Stimulated activated naive CD8-positive, alpha-beta T cell treated with anti-CD3 and anti-CD28 coated beads, Interleukin-15, Interleukin-2, amounts not matched to agents 100 U/mL and 50 U/mL, for 24 hours (primary cell): ENCODE measurements at regions not wholly inside any gene's neighbourhood (a gene's known extent, or its start where the extent isn't known, plus 50 kb on each side); places are given as distances from the start of the nearest gene placed in this dataset.

Experiments
- ATAC-seq: fragments of 150-1000 bp; cut with Tn5 transposase; one replicate; pipeline ENCODE4 v1.10.0; 2021
- DNase-seq: peaks from one replicate; pipeline ENCODE4 v3.0.0; 2021

GRCh38 chr2:147110962-147111361, 733.9 kb upstream of the ACVR2A start:
- no peak for DNase-seq
- no peak for ATAC-seq

GRCh38 chr2:147110317-147110716, 734.5 kb upstream of the ACVR2A start:
- ATAC-seq (no peak), DNase-seq (no peak)

- no peak for DNase-seq
Measured at GRCh38 chr2:147109291-147109690, 735.5 kb upstream of the ACVR2A start.

GRCh38 chr2:147108548-147108947, 736.3 kb upstream of the ACVR2A start:
- ATAC-seq (no peak), DNase-seq (no peak)

More at GRCh38 chr2:147109291-147109690, 735.5 kb upstream of the ACVR2A start:
- no peak for ATAC-seq

GRCh38 chr2:147101941-147102790, 742.7 kb upstream of the ACVR2A start:
- ATAC-seq (no peak), DNase-seq (no peak)

- no peak for DNase-seq
- ATAC-seq = no peak
Measured at GRCh38 chr2:147100406-147101035, 744.3 kb upstream of the ACVR2A start.

- no peak for ATAC-seq
Measured at GRCh38 chr2:147099845-147100244, 745.0 kb upstream of the ACVR2A start.

GRCh38 chr2:147098940-147099339, 745.9 kb upstream of the ACVR2A start:
- ATAC-seq = no peak
- DNase-seq = no peak

More at GRCh38 chr2:147099845-147100244, 745.0 kb upstream of the ACVR2A start:
- DNase-seq = no peak

GRCh38 chr2:147097747-147098146, 747.1 kb upstream of the ACVR2A start:
- DNase-seq = no peak
- ATAC-seq = no peak

- DNase-seq (no peak), ATAC-seq (peak; percentile 32)
Measured at GRCh38 chr2:147096671-147097070, 748.2 kb upstream of the ACVR2A start.

GRCh38 chr2:147095376-147095775, 749.5 kb upstream of the ACVR2A start:
- DNase-seq (no peak), ATAC-seq (no peak)

GRCh38 chr2:147094077-147094476, 750.8 kb upstream of the ACVR2A start:
- ATAC-seq = no peak

GRCh38 chr2:147092266-147092665, 752.6 kb upstream of the ACVR2A start:
- no peak for DNase-seq
- no peak for ATAC-seq

More at GRCh38 chr2:147094077-147094476, 750.8 kb upstream of the ACVR2A start:
- DNase-seq = no peak

GRCh38 chr2:147091448-147091847, 753.4 kb upstream of the ACVR2A start:
- ATAC-seq (no peak), DNase-seq (no peak)

GRCh38 chr2:147088871-147089270, 756.0 kb upstream of the ACVR2A start:
- no peak for ATAC-seq
- DNase-seq = no peak

- ATAC-seq = no peak
Measured at GRCh38 chr2:147086715-147087114, 758.1 kb upstream of the ACVR2A start.

GRCh38 chr2:147083664-147084063, 761.2 kb upstream of the ACVR2A start:
- no peak for DNase-seq
- ATAC-seq = no peak

More at GRCh38 chr2:147086715-147087114, 758.1 kb upstream of the ACVR2A start:
- no peak for DNase-seq

GRCh38 chr2:147082850-147083522, 761.8 kb upstream of the ACVR2A start:
- DNase-seq = peak; percentile 46
- ATAC-seq = no peak

GRCh38 chr2:147081831-147082230, 763.0 kb upstream of the ACVR2A start:
- DNase-seq (no peak), ATAC-seq (no peak)

- ATAC-seq (no peak), DNase-seq (no peak)
Measured at GRCh38 chr2:147076634-147077033, 768.2 kb upstream of the ACVR2A start.

- DNase-seq = no peak
- no peak for ATAC-seq
Measured at GRCh38 chr2:147068071-147068470, 776.8 kb upstream of the ACVR2A start.

- no peak for ATAC-seq
- no peak for DNase-seq
Measured at GRCh38 chr2:147067136-147067535, 777.7 kb upstream of the ACVR2A start.

GRCh38 chr2:147062073-147062472, 782.8 kb upstream of the ACVR2A start:
- DNase-seq = no peak
- ATAC-seq = no peak
